Epithelial cell of proximal tubule (primary cell): ENCODE measurements at regions not wholly inside any gene's neighbourhood (a gene's known extent, or its start where the extent isn't known, plus 50 kb on each side); places are given as distances from the start of the nearest gene placed in this dataset.

Source experiments
- DNase-seq: peaks from one replicate; pipeline ENCODE4 v3.0.0-alpha.2; 2011; ENCODE audit warnings: low read depth
- H3K4me3 ChIP-seq: 2 replicates; pipeline ENCODE4 v1.5.1; 2011; ENCODE audit warnings: low read depth, mild to moderate bottlenecking, low read length
- TF ChIP-seq, protein P1 (sequence below): conservative IDR thresholded peaks from 2 replicates; pipeline ENCODE4 v1.5.1; 2012; ENCODE audit warnings: low read depth, mild to moderate bottlenecking, low read length

DNA sequence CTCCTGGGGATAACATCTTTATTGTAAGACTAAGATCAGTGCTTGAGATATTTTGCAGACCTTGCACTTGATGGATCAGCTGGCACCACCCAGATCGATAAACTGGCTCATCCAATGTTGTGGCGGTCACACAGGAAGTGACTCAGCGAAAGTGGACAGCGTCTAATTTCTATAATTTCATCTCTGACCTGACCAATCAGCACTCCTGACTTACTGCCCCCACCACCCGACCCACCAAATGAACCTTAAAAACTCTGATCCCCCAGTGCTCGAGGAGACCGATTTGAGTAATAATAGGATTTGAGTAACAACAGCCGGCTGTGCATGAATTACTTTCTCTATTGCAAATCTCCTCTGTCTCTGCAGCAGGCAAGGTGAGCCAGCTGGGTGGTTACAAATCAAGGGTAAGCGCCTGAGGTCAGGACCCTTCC is 62.7 kb upstream of the RNU6-1 start:
- no peak overlapping the region for H3K4me3 ChIP-seq
- no peak for DNase-seq
- TF ChIP-seq, protein P1, sequence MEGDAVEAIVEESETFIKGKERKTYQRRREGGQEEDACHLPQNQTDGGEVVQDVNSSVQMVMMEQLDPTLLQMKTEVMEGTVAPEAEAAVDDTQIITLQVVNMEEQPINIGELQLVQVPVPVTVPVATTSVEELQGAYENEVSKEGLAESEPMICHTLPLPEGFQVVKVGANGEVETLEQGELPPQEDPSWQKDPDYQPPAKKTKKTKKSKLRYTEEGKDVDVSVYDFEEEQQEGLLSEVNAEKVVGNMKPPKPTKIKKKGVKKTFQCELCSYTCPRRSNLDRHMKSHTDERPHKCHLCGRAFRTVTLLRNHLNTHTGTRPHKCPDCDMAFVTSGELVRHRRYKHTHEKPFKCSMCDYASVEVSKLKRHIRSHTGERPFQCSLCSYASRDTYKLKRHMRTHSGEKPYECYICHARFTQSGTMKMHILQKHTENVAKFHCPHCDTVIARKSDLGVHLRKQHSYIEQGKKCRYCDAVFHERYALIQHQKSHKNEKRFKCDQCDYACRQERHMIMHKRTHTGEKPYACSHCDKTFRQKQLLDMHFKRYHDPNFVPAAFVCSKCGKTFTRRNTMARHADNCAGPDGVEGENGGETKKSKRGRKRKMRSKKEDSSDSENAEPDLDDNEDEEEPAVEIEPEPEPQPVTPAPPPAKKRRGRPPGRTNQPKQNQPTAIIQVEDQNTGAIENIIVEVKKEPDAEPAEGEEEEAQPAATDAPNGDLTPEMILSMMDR = no peak

DNA sequence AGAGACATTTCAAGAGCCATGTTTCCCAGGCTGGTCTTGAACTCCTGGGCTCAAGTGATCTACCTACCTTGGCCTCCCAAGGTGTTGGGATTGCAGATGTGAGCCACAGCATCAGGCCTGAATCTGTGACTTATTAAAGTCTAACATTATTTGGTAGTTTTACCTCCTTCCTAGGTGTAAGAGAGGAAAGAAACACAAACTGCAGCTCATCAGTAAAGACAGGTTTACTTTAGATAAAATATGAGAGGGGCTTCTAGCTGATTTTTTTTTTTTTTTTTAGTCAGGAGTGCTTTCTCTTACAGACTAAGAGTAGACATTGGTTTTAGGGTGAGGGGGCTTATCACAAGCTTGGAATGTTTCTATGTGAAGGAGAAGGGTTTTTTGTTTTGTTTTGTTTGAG is 63.9 kb upstream of the RNU6-1 start:
- TF ChIP-seq, protein P1 = no peak
- no peak for DNase-seq

DNA sequence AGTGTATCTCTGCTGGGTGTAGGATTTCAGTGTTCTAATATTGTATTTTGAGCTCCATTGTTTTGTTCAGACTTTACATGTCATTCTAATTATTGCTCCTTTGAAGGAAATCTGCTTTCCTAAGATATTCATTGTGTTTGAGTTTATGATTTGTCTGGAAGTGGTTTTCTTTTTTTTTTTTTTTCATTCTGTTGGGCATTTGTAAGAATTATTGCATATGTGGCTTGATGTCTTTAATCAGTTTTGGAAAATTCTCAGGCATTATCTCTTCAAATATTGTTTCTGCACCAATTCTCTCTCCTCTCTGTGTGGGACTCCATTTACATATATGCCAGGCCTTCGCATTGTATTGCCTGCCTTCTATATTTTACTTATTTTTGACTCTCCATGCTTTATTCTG is 65.8 kb upstream of the RNU6-1 start:
- DNase-seq = no peak
- TF ChIP-seq, protein P1 = no peak
- no peak overlapping the region for H3K4me3 ChIP-seq

More for the DNA sequence above, 63.9 kb upstream of the RNU6-1 start:
- no peak overlapping the region for H3K4me3 ChIP-seq

DNA sequence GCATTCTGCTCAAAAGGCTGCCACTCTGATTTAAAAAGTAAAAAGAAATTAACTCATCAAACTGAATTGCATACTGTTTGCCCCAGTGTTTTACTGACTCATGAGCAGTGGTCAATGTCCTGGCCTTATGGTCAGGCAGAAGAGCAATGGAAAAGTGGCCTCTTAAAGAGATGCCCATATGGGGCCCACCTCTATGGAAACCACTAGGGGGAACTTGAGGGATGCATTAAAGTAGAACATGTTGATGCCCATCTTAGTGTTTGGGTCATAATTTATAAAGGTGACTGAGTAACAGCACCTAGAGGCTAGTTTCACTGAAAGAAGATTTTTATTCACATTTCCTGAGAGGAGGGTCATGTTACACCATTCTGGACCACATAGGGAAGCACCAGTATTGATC is 66.5 kb upstream of the RNU6-1 start:
- DNase-seq = no peak
- TF ChIP-seq, protein P1 = peak; percentile 32
- H3K4me3 ChIP-seq = no peak overlapping the region

DNA sequence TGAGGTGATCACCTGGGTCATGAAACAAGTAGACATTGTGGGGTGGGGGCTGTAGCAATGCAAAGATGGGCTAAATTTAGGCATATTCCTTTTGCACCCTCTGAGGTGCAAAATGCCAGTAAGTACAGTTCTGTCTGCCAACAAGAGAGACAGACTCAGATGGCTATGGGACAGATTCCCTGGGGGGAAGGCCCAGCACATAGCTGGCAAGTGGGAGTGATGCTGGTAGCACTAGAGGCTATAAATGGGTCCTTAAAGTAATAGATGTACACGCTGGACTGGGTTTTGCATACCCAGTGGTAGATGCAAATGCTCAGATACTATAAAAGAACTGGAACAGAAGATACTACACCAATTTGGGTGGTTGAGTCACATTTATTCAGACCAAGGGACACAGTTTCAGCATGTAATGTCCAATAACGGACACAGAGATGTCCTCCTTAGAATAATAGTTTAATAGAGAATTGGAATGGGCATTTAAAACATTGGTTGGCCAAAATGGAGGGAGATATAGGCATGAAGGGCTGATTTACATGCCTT is 67.4 kb upstream of the RNU6-1 start:
- DNase-seq = no peak
- H3K4me3 ChIP-seq = no peak overlapping the region
- TF ChIP-seq, protein P1 = no peak

DNA sequence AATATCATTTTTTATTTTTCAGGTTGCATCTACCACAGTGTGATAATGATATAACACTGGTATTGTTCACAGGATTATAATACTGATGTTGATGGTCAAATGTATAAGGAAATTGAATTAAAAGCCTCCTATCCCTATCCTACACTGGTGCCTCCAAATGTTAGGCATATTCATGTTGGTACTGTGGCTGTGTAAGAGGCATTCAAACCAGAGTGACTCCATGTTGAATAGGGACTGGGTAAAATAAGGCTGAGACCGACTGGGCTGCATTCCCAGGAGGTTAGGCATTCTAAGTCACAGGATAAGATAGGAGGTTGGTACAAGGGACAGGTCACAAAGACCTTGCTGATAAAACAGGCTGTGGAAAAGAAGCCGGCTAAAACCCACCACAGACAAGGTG is 68.9 kb upstream of the RNU6-1 start:
- TF ChIP-seq, protein P1 = no peak
- DNase-seq = no peak
- H3K4me3 ChIP-seq = no peak overlapping the region

DNA sequence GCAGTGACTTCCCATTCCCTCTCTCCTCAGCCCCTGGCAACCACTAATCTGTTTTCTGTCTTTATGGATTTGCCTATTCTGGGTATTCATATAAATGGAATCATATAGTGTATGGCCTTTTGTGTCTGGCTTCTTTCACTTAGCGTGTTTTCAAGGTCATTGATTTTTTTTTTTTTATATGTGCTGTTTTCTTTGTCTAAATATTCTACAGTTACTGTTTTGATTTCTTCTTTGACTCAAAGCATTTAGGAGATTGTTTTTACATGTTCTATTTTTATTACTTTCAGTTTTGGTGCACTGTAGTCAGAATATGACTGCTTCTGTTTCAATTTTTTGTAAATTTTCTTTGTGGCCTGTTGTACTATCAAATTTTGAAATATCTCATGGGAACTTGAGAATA is 71.9 kb upstream of the RNU6-1 start:
- no peak for DNase-seq
- TF ChIP-seq, protein P1 = no peak
- H3K4me3 ChIP-seq = no peak overlapping the region
